Activated naive CD4-positive, alpha-beta T cell treated with anti-CD3 and anti-CD28 coated beads, Interleukin-2, amount 50 U/mL, for 72 hours (primary cell): ENCODE measurements at regions not wholly inside any gene's neighbourhood (a gene's known extent, or its start where the extent isn't known, plus 50 kb on each side); places are given as distances from the start of the nearest gene placed in this dataset.
A peak's percentile ranks its signal among the peaks of the same experiment; 100 is the strongest.
"Not testable (repeated sequence)": the region's sequence is repeated elsewhere in the genome, so short reads cannot be mapped to it uniquely, and the experiment has no call there.

Experiments used
- ATAC-seq, 2 donors: fragments of 150-1000 bp; cut with Tn5 transposase; 2 replicates each; pipeline ENCODE4 v1.10.0; 2021; ENCODE audit warnings: mild to moderate bottlenecking in 2 of 2, moderate library complexity in 2 of 2
- DNase-seq, 2 donors: peaks; one replicate each; pipeline ENCODE4 v3.0.0; 2021 to 2022; ENCODE audit warnings: low spot score in 2 of 2
- H3K27ac Mint-ChIP-seq, 2 donors: one replicate each; pipeline ENCODE4 v1.8.0; 2022; ENCODE audit warnings: mild to moderate bottlenecking in 2 of 2, mixed read lengths in 2 of 2
- H3K36me3 Mint-ChIP-seq, 2 donors: one replicate each; pipeline ENCODE4 v1.8.0; 2022; ENCODE audit warnings: mixed read lengths in 2 of 2
- H3K9me3 Mint-ChIP-seq, 2 donors: one replicate each; pipeline ENCODE4 v1.8.0; 2022; ENCODE audit warnings: mixed read lengths in 2 of 2

DNA sequence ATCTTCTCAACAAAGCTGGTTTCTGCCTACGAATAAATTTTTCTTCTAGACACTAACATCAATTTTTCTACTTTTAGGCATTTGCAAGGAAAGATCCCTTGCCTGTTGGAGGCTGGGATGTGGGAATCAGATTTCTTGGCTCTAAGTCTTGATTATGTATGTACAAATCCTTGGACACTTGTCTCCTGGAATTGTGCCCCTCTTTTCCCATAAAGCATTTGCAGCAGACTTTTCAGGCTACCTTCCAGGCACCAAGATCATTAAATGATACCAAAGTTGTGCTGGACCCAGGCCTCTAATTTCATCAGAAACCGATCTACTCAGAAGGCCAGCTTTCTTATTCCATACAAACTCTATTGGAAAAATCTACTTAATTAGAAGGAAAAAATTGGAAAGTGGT, 339.5 kb upstream of the DIPK2B start:
- no peak for DNase-seq
- peaks cover 2 to 7% of the 10 kb centered on the region in 2 donors for H3K9me3 Mint-ChIP-seq
- ATAC-seq, result no peak

DNA sequence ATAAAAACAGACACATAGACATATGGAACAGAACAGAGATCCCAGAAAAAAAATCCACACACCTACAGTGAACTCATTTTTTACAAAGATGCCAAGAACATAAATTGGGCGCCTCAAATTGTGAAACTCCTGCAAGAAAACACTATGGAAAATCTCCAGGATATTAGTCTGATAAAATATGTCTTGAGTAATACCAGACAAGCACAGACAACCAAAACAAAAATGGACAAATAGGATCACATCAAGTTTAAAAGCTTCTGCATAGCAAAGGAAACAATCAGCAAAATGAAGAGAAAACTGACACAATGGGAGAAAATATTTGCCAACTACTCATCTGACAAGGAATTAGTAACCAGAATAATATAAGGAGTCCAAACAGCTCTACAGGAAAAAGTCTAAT, 337.3 kb upstream of the DIPK2B start:
- DNase-seq, result no peak
- Mint-ChIP-seq H3K9me3 (peaks cover 7 to 9% of the 10 kb centered on the region in 2 donors), H3K27ac (no peak overlapping the region), H3K36me3 (peaks cover 0 to 5% of the 10 kb centered on the region in 2 donors)
- no peak for ATAC-seq

More for the DNA sequence above, 339.5 kb upstream of the DIPK2B start:
- no peaks in the 10 kb centered on the region for H3K36me3 Mint-ChIP-seq
- H3K27ac Mint-ChIP-seq, result no peak overlapping the region

DNA sequence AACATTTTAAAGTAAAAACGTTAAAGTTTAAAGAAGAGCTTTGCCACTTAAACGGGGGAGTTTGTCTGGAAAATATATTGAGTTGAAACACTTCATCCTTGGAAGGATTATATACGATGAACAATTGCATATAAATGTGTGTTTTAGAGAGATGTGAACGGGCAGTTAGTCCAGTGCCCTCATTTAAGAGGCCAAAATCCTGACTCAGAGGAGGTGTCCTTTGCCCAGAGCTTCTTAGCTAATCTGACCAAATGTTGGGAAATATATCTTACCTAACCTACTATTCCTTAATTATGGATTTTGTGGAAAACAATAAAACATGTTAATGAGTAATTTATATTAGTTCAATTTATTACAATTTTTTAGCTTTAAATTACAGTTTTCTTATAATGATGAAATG, 327.2 kb upstream of the DIPK2B start:
- ATAC-seq (no peak), DNase-seq (no peak)
- H3K36me3 Mint-ChIP-seq, result peaks cover 0 to 1% of the 10 kb centered on the region in 2 donors
- H3K27ac Mint-ChIP-seq, result no peak overlapping the region
- H3K9me3 Mint-ChIP-seq, result no peaks in the 10 kb centered on the region

DNA sequence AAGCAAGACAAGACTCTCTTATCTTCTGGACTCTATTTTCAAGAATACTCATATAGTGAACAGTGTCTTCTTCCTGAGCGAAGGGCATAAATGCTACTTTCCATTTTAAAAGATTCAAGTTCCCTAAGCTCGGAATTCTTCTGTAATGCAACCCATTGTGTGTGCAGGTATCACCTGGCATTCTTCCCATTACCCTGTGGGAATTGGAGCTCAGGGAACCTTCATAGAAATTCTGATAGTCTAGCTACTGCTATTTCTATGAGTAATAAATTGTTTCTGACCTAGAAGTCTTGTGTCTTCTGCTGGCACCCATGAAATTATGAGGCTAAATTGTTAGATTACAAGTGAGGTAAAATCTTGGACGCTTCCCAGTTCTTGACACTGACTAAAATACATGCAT, 324.1 kb upstream of the DIPK2B start:
- DNase-seq, result no peak
- H3K27ac Mint-ChIP-seq, result no peak overlapping the region
- H3K9me3 Mint-ChIP-seq, result no peaks in the 10 kb centered on the region
- no peak for ATAC-seq
- H3K36me3 Mint-ChIP-seq, result no peaks in the 10 kb centered on the region

DNA sequence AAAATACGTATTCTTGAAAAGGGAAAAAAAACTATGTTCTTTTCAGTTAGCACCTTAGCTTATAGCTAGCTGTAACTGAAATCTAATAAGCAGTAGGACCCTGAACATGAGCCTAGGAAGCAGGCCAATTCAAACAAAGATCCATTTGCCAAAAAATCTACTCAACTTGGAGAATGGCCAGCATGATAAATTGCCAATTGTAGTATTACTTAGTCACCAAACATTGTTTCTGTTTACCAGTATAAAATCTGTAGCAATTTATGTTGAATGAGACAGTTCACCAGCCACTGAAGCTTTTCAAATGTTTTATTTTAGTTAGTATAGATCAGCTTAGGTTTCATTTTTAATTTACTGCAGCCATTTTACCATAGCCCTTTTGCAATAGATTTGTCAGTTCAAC, 323.6 kb upstream of the DIPK2B start:
- no peak for DNase-seq
- H3K27ac Mint-ChIP-seq, result no peak overlapping the region
- no peak for ATAC-seq
- H3K36me3 Mint-ChIP-seq, result no peaks in the 10 kb centered on the region
- no peaks in the 10 kb centered on the region for H3K9me3 Mint-ChIP-seq

DNA sequence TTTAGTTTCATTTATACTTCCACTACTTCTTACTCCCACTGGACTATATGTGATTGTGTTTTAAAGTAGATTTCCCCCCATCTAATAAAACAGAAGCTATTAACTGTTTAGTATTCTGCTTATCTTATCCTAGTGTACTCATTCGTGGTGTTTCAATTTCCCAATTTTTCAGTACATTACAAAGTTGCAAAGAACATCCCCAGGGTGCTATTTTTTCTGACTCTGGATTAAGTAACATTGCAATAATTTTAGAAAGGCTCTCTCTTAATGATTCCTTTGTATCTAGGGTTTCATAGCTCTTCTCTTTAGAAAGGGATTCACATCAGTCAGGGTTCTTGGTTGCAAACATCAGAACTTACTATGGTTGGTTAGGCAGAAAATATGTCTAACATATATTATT, 317.9 kb upstream of the DIPK2B start:
- no peaks in the 10 kb centered on the region for H3K9me3 Mint-ChIP-seq
- DNase-seq (no peak), ATAC-seq (no peak)
- no peak overlapping the region for H3K27ac Mint-ChIP-seq
- no peaks in the 10 kb centered on the region for H3K36me3 Mint-ChIP-seq

DNA sequence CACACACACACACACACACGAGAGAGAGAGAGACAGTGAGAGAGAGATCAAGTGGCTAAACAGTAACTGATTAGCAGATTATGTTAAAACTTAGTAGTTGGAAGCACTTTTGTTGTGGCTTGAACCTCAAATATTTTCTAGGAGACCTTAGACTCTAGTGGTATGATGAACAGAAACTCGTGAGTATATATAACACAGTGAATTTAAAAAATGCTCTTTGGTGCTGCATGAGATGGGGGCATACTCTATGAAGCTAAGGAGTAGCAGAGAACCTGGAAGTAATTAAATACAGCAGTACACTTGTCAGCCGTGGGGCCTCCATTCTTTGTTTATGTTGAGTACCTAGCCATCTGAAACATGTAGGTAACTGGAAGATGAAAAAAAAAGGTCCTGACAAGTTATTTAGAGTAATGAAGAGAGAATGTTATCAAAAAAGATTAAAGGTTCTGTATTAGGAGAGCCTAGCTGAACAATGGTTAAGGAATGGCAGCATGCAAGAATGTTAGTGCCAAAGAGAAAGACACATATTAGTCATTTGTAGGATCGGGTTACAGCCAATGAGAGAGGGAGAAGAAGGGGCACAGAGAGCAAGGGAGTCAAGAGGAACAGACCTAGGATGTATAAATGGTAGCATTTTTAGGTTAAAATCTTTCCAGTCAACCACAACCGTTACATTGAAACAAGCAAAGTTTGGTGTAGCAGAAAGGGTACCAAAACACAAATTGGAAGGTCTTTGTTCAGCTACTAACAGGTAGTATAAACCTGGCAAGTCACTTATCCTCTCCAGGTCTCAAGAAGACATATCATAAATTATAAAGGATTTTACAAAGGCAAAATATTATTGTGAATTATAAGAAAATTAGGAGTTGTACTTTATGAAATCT, 316.7 kb upstream of the DIPK2B start:
- H3K36me3 Mint-ChIP-seq, result no peaks in the 10 kb centered on the region
- no peak for ATAC-seq
- H3K27ac Mint-ChIP-seq, result no peak overlapping the region
- H3K9me3 Mint-ChIP-seq, result no peaks in the 10 kb centered on the region
- no peak for DNase-seq

DNA sequence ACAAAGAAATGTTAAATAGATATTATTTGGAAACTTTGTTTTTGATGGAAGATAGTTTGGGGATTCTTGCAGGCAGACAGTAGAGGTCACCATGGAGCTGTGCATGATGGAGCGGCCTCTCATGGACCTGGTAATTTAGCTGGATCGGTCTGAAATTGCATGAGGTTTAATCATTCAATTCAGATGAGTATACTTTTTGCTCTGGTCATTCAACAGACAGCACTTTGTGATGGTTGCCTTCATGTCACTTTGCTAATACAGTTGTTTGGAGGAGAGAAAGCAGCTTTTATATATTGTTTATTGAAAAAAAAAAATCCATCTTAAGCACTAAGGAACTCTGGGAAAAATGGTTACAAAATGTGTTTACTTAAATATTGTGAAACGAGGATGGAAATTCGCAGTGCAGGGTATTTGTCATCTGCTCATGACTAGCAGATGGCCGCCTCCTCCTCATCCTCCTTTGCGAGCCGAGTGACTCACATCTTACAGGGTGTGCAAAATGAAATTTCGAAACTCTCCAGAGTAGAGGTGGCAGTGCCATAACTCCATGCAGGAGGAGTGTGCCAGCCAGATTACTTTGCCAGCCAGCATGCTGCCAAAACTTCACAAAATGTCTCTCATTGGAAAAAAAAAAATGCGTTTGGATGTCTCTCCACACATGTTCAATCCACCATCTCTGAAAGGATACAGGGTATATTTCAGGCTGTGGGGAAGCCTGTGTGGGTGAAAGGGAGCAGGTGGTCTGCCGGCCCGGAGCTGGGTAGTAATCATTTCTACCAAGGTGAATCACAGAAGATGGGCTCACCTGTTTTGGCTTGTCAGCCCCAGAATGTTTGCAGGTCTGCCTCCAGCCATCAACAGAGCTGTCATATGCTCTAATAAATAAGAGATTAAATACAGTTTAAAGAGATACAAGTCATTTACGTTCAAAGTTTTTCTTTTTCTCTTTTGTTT, 314.9 kb upstream of the DIPK2B start:
- Mint-ChIP-seq H3K27ac (no peak overlapping the region), H3K36me3 (no peaks in the 10 kb centered on the region), H3K9me3 (no peaks in the 10 kb centered on the region)
- peak; percentile 65 to 66 for ATAC-seq
- no peak for DNase-seq

DNA sequence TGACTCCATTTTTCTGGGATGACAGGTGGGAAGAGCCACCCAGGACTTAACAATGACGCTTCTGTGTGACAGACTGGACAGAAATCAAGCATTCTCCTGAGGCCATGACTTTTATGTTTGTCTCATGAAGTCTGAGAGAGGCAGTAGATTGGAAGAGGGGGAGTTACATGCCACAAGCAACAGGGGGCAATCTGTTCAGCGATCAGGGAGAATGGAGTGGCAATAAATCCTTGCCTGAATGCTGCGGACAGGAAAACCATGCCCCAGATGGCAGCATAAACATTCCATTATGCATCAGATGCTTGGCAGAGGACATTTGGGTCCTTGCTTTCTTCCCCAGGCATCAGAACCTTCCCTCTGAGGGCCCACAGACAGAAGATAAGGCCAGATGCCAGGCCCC, 312.4 kb upstream of the DIPK2B start:
- DNase-seq, result no peak
- no peaks in the 10 kb centered on the region for H3K36me3 Mint-ChIP-seq
- H3K9me3 Mint-ChIP-seq, result no peaks in the 10 kb centered on the region
- no peak for ATAC-seq
- no peak overlapping the region for H3K27ac Mint-ChIP-seq

DNA sequence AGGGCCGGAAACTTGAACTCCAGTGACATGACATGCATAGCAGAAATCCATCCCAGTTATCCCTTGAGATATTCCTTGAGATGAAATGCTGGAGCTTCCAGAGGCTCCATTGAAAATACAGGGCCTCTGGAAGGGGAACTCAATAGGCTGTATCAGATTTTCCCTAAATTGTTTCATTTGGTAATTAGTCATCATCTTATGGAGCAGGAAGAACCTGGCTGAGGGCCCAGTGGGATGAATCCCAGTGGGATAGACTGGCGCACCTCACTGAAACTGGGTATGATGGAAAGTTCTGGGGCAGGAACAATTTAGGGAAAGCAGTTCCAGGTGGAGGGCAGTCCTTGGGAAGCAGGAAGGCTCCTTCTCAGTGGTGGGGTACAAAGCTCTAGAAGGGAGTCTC, 307.8 kb upstream of the DIPK2B start:
- Mint-ChIP-seq H3K9me3 (no peaks in the 10 kb centered on the region), H3K36me3 (no peaks in the 10 kb centered on the region), H3K27ac (no peak overlapping the region)
- ATAC-seq (no peak), DNase-seq (no peak)

DNA sequence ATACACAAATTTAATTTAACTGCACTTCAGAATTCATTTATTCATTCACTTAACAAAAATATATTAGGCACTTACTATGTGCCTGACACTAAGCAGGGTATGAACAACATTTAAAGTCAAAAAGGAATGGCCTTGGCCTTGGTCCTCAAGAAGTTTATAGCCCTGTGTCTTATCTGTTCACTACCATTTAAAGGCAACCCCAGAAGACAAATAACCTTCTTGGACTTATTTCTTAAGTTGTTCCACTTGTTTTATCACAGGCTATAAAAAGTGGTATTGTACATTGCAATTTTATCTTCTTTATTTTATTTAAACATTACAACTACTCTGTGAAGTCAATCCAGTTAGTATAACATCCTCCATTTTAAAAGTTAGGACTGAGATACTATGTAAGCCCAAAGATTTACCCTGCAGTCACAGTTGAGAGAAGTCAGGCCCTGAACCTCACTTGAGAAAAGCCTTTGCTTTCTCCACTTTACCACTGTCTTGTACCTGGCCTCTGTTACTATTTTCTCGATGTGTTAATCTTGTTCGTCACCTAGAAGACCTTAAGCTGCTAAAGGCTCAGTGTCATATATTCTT, 305.6 kb upstream of the DIPK2B start:
- H3K9me3 Mint-ChIP-seq, result no peaks in the 10 kb centered on the region
- no peak for ATAC-seq
- no peak overlapping the region for H3K27ac Mint-ChIP-seq
- DNase-seq, result no peak
- H3K36me3 Mint-ChIP-seq, result no peaks in the 10 kb centered on the region

DNA sequence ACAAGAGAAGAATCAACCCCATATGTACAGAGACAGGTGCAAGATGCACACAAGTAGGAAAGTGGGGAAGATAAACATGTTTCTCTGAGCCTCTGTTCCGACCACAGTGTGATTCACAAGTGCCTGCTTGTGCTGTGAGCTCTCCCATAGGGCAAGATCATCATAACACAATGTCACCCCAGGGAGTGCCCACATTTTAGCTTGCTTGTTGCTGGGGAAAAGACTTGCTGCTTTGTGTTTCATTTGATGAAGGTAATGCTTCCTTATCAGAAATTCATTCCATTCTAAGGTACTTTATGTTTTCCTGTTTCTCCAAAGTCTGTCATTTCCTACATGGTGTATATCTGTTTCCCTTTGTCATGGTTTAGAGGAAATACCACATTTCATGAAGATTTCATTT, 304.5 kb upstream of the DIPK2B start:
- ATAC-seq (peak in 1 of 2 donors; percentile 72), DNase-seq (no peak)
- no peak overlapping the region for H3K27ac Mint-ChIP-seq
- no peaks in the 10 kb centered on the region for H3K36me3 Mint-ChIP-seq
- no peaks in the 10 kb centered on the region for H3K9me3 Mint-ChIP-seq

DNA sequence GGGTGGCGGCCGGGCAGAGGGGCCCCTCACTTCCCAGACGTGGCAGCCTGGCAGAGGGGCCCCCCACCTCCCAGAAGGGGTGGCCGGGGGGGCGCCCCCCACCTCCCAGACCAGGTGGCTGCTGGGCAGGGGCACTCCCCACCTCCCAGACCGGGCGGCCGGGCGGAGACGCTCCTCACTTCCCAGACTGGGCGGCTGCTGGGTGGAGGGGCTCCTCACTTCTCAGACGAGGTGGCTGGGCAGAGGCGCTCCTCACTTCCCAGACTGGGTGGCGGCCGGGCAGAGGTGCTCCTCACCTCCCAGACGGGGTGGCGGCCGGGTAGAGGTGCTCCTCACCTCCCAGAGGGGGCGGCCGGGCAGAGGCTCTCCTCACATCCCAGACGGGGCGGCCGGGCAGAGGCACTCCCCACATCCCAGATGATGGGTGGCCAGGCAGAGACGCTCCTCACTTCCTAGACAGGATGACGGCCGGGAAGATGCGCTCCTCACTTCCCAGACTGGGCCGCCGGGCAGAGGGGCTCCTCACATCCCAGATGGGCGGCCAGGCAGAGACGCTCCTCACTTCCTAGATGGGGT, 303.2 kb upstream of the DIPK2B start:
- H3K9me3 Mint-ChIP-seq, H3K27ac Mint-ChIP-seq, ATAC-seq, H3K36me3 Mint-ChIP-seq, DNase-seq: not testable (repeated sequence)

DNA sequence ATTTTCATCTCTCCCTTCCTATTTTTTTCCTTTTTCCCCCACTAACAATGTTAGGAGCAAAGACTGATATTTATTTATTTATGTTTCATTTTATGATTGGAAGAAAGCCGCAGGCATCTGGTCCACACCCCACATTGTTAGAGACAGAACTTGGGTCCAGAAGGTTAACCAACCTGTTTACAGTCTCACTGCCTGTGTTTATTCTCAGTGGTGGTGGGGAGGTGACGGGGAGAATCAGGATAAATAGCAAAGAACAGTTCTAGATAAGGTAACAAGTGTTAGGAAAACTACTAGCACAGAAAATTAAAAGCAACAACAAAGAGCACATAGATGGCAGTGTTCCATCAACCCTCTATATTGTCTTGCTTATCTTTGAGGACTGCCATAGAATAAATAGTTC, 301.7 kb upstream of the DIPK2B start:
- Mint-ChIP-seq H3K9me3 (no peaks in the 10 kb centered on the region), H3K27ac (no peak overlapping the region), H3K36me3 (no peaks in the 10 kb centered on the region)
- ATAC-seq, result no peak
- DNase-seq, result no peak

DNA sequence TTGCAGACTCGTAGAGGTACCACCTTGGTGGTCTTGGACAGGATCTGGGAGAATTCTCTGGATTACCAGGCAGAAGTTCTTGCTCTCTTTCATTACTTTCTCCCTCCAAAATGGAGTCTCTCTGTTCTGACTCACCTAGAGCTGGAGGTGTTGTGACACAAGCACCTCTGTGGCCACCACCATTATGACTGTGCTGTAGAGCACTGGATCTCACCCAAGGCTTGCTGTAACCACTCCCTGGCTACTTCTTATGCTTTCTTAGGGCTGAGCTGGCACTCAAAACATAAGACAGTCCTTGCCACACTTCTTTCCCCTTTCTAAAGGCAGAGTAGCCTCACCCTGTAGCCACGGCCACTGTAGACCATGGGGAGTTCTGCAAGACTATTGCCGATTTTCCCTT, 296.6 kb upstream of the DIPK2B start:
- Mint-ChIP-seq H3K36me3 (peaks cover 0 to 13% of the 10 kb centered on the region in 2 donors), H3K27ac (no peak overlapping the region), H3K9me3 (peaks cover 0 to 15% of the 10 kb centered on the region in 2 donors)
- ATAC-seq (peak; percentile 41 to 67), DNase-seq (no peak)

DNA sequence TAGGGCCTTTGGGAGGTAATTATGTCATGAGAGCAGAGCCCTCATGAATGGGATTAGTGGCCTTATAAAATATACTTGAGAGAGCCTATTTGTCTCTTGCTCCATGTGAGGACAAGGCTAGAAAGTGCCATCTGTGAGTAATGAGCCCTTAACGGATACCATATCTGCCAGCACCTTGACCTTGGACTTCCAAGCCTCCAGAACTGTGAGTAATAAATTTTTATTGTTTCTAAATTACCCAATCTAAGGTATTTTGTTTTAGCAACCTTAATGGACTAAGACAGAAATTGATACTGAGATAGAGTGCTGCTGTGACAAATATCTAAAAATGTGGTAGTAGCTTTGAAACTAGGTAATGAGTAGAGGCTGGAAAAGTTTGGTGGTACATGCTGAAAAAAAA, 285.0 kb upstream of the DIPK2B start:
- Mint-ChIP-seq H3K36me3 (no peaks in the 10 kb centered on the region), H3K27ac (no peak overlapping the region), H3K9me3 (no peaks in the 10 kb centered on the region)
- DNase-seq (no peak), ATAC-seq (peak in 1 of 2 donors; percentile 26)
